Keratinocyte (primary cell): ENCODE measurements at regions not wholly inside any gene's neighbourhood (a gene's known extent, or its start where the extent isn't known, plus 50 kb on each side); places are given as distances from the start of the nearest gene placed in this dataset.

ENCODE experiments used
- CTCF ChIP-seq, 3 experiments: IDR thresholded peaks in 1 of 3; conservative IDR thresholded peaks in 1 of 3; optimal IDR thresholded peaks in 1 of 3; 2 replicates in 2 of 3; 3 replicates in 1 of 3; pipeline versions ENCODE3 to v1.5.1; 2011; ENCODE audit warnings: low read length in 3 of 3, mild to moderate bottlenecking in 3 of 3, moderate library complexity in 2 of 3, control low read depth in 1 of 3, inconsistent platforms in 1 of 3; ENCODE audit not compliant: insufficient read depth in 2 of 3; ENCODE audit errors: extremely low read depth in 1 of 3
- EZH2 ChIP-seq: IDR thresholded peaks from one replicate; pipeline ENCODE4 v1.6.1; 2012; ENCODE audit warnings: inconsistent platforms, mild to moderate bottlenecking, low read length, moderate library complexity

GRCh38 chr6:169954977-169955376 lies 203.6 kb downstream of the ERMARD start:
- TF ChIP-seq CTCF (optimal IDR thresholded peaks at IDR 0.05 in 1 of 3, IDR thresholded peaks at IDR 0.05 in 1 of 3, conservative IDR thresholded peaks at IDR 0.05 in 1 of 3; ENCODE audit: extremely low read depth in 1 of 3, insufficient read depth in 2 of 3, low read length in 3 of 3) = no peak
- TF ChIP-seq EZH2 = no peak
